Sigmoid colon (tissue), 4 donors: ENCODE measurements at regions not wholly inside any gene's neighbourhood (a gene's known extent, or its start where the extent isn't known, plus 50 kb on each side); places are given as distances from the start of the nearest gene placed in this dataset.
"Not testable (repeated sequence)": the region's sequence is repeated elsewhere in the genome, so short reads cannot be mapped to it uniquely, and the experiment has no call there.

Source experiments
- POLR2AphosphoS5 ChIP-seq, 4 donors: sonication (generic); formaldehyde crosslinking; IDR thresholded peaks; one replicate each; pipeline ENCODE4 v1.6.1; 2017; ENCODE audit warnings: antibody characterized with exemption in 4 of 4
- TF ChIP-seq, protein P1 (sequence below), 4 experiments: fragments of 450-650 bp in 3 of 4; fragments of 200-600 bp in 1 of 4; IDR thresholded peaks; one replicate each; pipeline ENCODE4 v1.5.1; 2016 to 2019; ENCODE audit warnings: antibody characterized with exemption in 4 of 4, mild to moderate bottlenecking in 3 of 4, moderate library complexity in 2 of 4

DNA sequence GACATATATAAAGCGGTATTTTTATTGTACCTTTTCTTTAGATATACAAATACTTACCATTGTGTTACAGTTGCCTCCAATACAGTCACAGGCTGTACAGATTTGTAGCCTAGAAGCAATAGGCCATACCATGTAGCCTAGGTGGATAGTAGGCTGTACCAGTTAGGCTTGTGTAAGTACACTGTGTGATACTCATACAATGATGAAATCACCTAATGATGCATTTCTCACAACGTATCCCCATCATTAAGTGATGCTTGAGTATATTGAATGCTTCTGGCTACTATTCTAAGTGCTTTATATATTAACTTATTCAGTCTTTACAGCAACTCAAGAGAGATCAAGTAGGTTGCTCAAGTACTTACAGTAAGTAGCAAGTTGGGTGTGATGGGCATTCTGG is 71.6 kb upstream of the AGTPBP1 start:
- TF ChIP-seq POLR2AphosphoS5 (IDR thresholded peaks at IDR 0.05): not testable (repeated sequence)
- TF ChIP-seq, protein P1, sequence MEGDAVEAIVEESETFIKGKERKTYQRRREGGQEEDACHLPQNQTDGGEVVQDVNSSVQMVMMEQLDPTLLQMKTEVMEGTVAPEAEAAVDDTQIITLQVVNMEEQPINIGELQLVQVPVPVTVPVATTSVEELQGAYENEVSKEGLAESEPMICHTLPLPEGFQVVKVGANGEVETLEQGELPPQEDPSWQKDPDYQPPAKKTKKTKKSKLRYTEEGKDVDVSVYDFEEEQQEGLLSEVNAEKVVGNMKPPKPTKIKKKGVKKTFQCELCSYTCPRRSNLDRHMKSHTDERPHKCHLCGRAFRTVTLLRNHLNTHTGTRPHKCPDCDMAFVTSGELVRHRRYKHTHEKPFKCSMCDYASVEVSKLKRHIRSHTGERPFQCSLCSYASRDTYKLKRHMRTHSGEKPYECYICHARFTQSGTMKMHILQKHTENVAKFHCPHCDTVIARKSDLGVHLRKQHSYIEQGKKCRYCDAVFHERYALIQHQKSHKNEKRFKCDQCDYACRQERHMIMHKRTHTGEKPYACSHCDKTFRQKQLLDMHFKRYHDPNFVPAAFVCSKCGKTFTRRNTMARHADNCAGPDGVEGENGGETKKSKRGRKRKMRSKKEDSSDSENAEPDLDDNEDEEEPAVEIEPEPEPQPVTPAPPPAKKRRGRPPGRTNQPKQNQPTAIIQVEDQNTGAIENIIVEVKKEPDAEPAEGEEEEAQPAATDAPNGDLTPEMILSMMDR (IDR thresholded peaks at IDR 0.05): not testable (repeated sequence)
